ENCODE measurements at regions not wholly inside any gene's neighbourhood (a gene's known extent, or its start where the extent isn't known, plus 50 kb on each side); places are given as distances from the start of the nearest gene placed in this dataset.

- Histone ChIP-seq H3K27me3 (ENCODE audit: low read depth) (no peaks in the 10 kb centered on the region), H3K4me3 (no peak overlapping the region), H3K36me3 (no peaks in the 10 kb centered on the region), H3K27ac (replicated peaks) (no peak overlapping the region), H3K4me1 (no peaks in the 10 kb centered on the region), H3K9me3 (replicated peaks) (peaks cover 22% of the 10 kb centered on the region)
- TF ChIP-seq, protein P1, sequence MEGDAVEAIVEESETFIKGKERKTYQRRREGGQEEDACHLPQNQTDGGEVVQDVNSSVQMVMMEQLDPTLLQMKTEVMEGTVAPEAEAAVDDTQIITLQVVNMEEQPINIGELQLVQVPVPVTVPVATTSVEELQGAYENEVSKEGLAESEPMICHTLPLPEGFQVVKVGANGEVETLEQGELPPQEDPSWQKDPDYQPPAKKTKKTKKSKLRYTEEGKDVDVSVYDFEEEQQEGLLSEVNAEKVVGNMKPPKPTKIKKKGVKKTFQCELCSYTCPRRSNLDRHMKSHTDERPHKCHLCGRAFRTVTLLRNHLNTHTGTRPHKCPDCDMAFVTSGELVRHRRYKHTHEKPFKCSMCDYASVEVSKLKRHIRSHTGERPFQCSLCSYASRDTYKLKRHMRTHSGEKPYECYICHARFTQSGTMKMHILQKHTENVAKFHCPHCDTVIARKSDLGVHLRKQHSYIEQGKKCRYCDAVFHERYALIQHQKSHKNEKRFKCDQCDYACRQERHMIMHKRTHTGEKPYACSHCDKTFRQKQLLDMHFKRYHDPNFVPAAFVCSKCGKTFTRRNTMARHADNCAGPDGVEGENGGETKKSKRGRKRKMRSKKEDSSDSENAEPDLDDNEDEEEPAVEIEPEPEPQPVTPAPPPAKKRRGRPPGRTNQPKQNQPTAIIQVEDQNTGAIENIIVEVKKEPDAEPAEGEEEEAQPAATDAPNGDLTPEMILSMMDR (IDR thresholded peaks at IDR 0.05; ENCODE audit: borderline replicate concordance): no peak
- DNase-seq: no peak
- intact Hi-C loops (cut with micrococcal nuclease): no loop called here
Measured at GRCh38 chr6:100986921-100987320, 105.8 kb upstream of the ASCC3 start.

- intact Hi-C loops (cut with micrococcal nuclease): no loop called here
- Histone ChIP-seq H3K4me3 (no peak overlapping the region), H3K27ac (replicated peaks) (no peak overlapping the region), H3K9me3 (replicated peaks) (peaks cover 22% of the 10 kb centered on the region), H3K4me1 (no peaks in the 10 kb centered on the region), H3K36me3 (no peaks in the 10 kb centered on the region), H3K27me3 (ENCODE audit: low read depth) (no peaks in the 10 kb centered on the region)
- TF ChIP-seq, protein P1 (IDR thresholded peaks at IDR 0.05; ENCODE audit: borderline replicate concordance): no peak
- DNase-seq: no peak
Measured at GRCh38 chr6:100987556-100987955, 106.4 kb upstream of the ASCC3 start.

DNA sequence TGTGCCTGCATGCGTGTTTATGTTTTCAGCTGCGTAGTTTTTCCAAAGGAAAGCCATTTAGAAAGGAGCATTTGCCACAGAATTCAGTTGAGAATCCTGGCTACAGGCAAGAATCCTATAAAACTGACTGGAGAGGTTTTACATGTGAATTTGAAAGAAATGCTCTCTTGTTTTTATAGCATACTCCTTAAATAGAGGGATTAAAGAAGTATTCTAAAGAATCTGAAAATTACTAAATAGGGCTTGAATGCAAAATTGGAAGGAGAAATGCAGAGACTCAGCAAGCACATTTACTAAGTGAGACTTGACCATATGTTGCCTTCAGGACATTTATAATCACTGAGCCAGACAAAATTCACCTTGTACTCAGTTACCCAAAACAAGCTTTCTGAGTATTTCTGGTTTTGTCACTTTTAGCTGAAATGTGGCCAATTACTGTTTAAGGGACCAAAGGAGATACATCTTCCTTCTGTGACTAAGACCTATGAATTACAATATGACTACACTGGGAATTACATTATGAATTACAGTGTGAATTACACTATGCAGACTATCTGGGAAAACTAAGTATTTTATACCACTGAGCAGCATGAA, 107.4 kb upstream of the ASCC3 start:
- intact Hi-C loops (cut with micrococcal nuclease): no loop called here
- no peak overlapping the region for H3K27ac ChIP-seq (replicated peaks)
- peaks cover 17% of the 10 kb centered on the region for H3K9me3 ChIP-seq (replicated peaks)
- H3K36me3 ChIP-seq: no peaks in the 10 kb centered on the region
- H3K4me3 ChIP-seq: no peak overlapping the region
- no peaks in the 10 kb centered on the region for H3K27me3 ChIP-seq (ENCODE audit: low read depth)
- no peaks in the 10 kb centered on the region for H3K4me1 ChIP-seq
- DNase-seq: no peak
- TF ChIP-seq, protein P1 (IDR thresholded peaks at IDR 0.05; ENCODE audit: borderline replicate concordance): no peak

DNA sequence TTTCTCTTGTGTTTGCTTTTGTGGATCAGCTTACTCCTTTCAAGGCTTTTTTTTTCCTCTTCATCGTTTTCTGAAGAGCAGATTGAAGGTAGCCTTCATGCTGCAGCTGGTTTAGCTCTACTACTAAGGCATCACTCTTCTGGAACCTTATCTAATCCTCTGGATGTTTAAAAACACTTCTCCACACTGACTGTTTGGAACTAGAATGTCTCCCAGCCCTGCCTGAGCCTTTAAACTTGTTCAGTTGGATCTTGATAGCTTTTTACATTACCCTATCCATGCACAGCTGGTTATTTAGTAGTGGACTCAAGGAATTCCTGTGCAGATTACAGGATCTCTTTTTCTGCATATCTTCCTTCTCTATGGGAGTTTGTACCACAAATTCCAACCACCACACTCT, 108.9 kb upstream of the ASCC3 start:
- H3K36me3 ChIP-seq: no peaks in the 10 kb centered on the region
- TF ChIP-seq, protein P1 (IDR thresholded peaks at IDR 0.05; ENCODE audit: borderline replicate concordance): no peak
- peaks cover 3% of the 10 kb centered on the region for H3K9me3 ChIP-seq (replicated peaks)
- H3K27me3 ChIP-seq (ENCODE audit: low read depth): no peaks in the 10 kb centered on the region
- no peak overlapping the region for H3K27ac ChIP-seq (replicated peaks)
- intact Hi-C loops (cut with micrococcal nuclease): no loop called here
- H3K4me1 ChIP-seq: peaks cover 4% of the 10 kb centered on the region
- H3K4me3 ChIP-seq: no peak overlapping the region
- no peak for DNase-seq

DNA sequence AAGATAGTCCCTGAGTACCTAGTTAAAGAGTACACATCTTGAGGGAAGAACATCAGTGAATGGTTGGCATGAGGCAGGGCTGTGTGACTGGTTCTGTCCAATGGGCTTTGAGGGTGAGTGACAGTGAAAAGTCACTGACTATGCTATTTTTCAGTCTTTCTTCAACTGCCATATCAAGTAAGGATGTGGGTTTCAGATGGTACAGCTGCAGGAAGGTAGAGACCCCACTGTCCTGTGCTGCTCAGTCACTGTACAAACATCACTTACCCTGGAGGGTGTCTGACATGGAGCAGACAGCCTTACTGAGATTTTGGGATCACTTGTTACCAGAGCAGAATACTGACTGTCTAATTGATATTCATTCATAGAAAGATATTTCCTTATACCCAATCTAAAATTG, 115.3 kb upstream of the ASCC3 start:
- Histone ChIP-seq H3K36me3 (no peaks in the 10 kb centered on the region), H3K27ac (replicated peaks) (no peak overlapping the region), H3K27me3 (ENCODE audit: low read depth) (no peaks in the 10 kb centered on the region), H3K4me3 (no peak overlapping the region), H3K9me3 (replicated peaks) (peaks cover under 1% of the 10 kb centered on the region), H3K4me1 (peaks cover 4% of the 10 kb centered on the region)
- TF ChIP-seq, protein P1 (IDR thresholded peaks at IDR 0.05; ENCODE audit: borderline replicate concordance): no peak
- DNase-seq: no peak
- intact Hi-C loops (cut with micrococcal nuclease): no loop called here
